Glutamatergic neuron (in vitro differentiated cells): ENCODE measurements at regions not wholly inside any gene's neighbourhood (a gene's known extent, or its start where the extent isn't known, plus 50 kb on each side); places are given as distances from the start of the nearest gene placed in this dataset.
"Not testable (repeated sequence)": the region's sequence is repeated elsewhere in the genome, so short reads cannot be mapped to it uniquely, and the experiment has no call there.

Experiments
- DNase-seq: peaks from one replicate; pipeline ENCODE4 v3.0.0; 2022
- H3K27ac Mint-ChIP-seq: one replicate; pipeline ENCODE4 v1.8.0; 2020; ENCODE audit warnings: mild to moderate bottlenecking, mixed read lengths, inconsistent platforms; ENCODE audit not compliant: unreplicated experiment
- H3K27me3 Mint-ChIP-seq: one replicate; pipeline ENCODE4 v1.8.0; 2020; ENCODE audit warnings: mild to moderate bottlenecking, moderate library complexity, mixed read lengths, inconsistent platforms; ENCODE audit not compliant: unreplicated experiment
- H3K36me3 Mint-ChIP-seq: one replicate; pipeline ENCODE4 v1.8.0; 2020; ENCODE audit warnings: mild to moderate bottlenecking, mixed read lengths, inconsistent platforms; ENCODE audit not compliant: unreplicated experiment
- H3K4me1 Mint-ChIP-seq: one replicate; pipeline ENCODE4 v1.8.0; 2020; ENCODE audit warnings: mild to moderate bottlenecking, low read depth, mixed read lengths, inconsistent platforms; ENCODE audit not compliant: unreplicated experiment
- H3K4me3 Mint-ChIP-seq: one replicate; pipeline ENCODE4 v1.8.0; 2020; ENCODE audit warnings: mild to moderate bottlenecking, mixed read lengths, inconsistent platforms; ENCODE audit not compliant: unreplicated experiment
- H3K9me3 Mint-ChIP-seq: one replicate; pipeline ENCODE4 v1.8.0; 2020; ENCODE audit warnings: mild to moderate bottlenecking, moderate library complexity, mixed read lengths, inconsistent platforms; ENCODE audit not compliant: unreplicated experiment
- TF ChIP-seq, protein P1 (sequence below): fragments of 200-600 bp; sonication (generic); IDR thresholded peaks from one replicate; pipeline ENCODE4 v1.5.0; 2021; ENCODE audit not compliant: partially characterized antibody, unreplicated experiment

DNA sequence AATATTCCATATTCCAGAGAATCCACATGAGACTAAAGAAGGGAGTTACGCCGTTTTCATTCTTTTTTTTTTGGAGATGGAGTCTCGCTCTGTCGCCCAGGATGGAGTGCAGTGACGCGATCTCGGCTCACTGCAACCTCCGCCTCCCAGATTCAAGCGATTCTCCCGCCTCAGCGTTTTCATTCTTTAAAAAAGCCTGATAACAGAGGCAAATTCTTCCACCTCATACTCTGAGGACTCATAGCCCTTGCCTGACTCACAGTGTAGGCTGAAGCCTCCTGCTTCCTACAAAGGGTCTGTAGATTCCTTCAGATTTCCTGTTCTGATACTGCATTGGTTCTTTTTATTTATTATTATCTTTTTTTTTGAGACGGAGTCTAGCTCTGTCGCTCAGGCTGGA lies 210.5 kb downstream of the SH3BGRL start:
- TF ChIP-seq, protein P1, sequence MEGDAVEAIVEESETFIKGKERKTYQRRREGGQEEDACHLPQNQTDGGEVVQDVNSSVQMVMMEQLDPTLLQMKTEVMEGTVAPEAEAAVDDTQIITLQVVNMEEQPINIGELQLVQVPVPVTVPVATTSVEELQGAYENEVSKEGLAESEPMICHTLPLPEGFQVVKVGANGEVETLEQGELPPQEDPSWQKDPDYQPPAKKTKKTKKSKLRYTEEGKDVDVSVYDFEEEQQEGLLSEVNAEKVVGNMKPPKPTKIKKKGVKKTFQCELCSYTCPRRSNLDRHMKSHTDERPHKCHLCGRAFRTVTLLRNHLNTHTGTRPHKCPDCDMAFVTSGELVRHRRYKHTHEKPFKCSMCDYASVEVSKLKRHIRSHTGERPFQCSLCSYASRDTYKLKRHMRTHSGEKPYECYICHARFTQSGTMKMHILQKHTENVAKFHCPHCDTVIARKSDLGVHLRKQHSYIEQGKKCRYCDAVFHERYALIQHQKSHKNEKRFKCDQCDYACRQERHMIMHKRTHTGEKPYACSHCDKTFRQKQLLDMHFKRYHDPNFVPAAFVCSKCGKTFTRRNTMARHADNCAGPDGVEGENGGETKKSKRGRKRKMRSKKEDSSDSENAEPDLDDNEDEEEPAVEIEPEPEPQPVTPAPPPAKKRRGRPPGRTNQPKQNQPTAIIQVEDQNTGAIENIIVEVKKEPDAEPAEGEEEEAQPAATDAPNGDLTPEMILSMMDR: no peak
- H3K4me3 Mint-ChIP-seq: no peak overlapping the region
- H3K36me3 Mint-ChIP-seq: no peaks in the 10 kb centered on the region
- H3K9me3 Mint-ChIP-seq: no peaks in the 10 kb centered on the region
- no peak overlapping the region for H3K27ac Mint-ChIP-seq
- H3K4me1 Mint-ChIP-seq: no peaks in the 10 kb centered on the region
- DNase-seq: no peak
- H3K27me3 Mint-ChIP-seq: no peaks in the 10 kb centered on the region

- H3K27me3 Mint-ChIP-seq, H3K4me1 Mint-ChIP-seq, H3K9me3 Mint-ChIP-seq, H3K27ac Mint-ChIP-seq, H3K4me3 Mint-ChIP-seq, H3K36me3 Mint-ChIP-seq, DNase-seq: not testable (repeated sequence)
These were observed 211.0 kb downstream of the SH3BGRL start for GRCh38 chrX:81412857-81413256.

DNA sequence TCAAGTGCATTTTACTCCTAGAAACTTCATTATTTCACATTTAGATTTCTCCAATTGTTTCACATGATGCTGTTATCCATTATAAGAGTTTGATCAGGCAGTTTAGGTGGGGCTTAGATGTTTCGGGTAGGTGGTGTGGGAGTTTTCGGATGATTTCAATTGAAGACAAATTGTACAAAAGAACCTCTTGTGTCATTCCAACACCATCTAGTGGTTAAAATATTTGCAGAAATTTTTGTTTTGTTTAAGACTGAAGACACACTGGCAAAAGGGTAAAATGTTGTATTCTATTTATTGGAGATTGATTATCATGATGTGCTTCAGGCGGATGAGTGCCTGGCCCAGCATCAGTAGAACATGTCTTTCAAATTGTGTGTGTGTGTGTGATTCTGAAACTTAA lies 212.7 kb downstream of the SH3BGRL start:
- H3K9me3 Mint-ChIP-seq: no peaks in the 10 kb centered on the region
- no peak overlapping the region for H3K4me3 Mint-ChIP-seq
- TF ChIP-seq, protein P1: no peak
- no peaks in the 10 kb centered on the region for H3K27me3 Mint-ChIP-seq
- H3K36me3 Mint-ChIP-seq: no peaks in the 10 kb centered on the region
- H3K4me1 Mint-ChIP-seq: no peaks in the 10 kb centered on the region
- H3K27ac Mint-ChIP-seq: no peak overlapping the region
- DNase-seq: no peak
